Stimulated activated naive CD8-positive, alpha-beta T cell treated with anti-CD3 and anti-CD28 coated beads, Interleukin-15, Interleukin-2, amounts not matched to agents 100 ng/mL and 50 ng/mL, for 24 hours (primary cell): ENCODE measurements at regions not wholly inside any gene's neighbourhood (a gene's known extent, or its start where the extent isn't known, plus 50 kb on each side); places are given as distances from the start of the nearest gene placed in this dataset.

Experiments
- H3K27ac Mint-ChIP-seq: one replicate; pipeline ENCODE4 v1.8.0; 2021; ENCODE audit warnings: mild to moderate bottlenecking, mixed read lengths
- H3K27me3 Mint-ChIP-seq: one replicate; pipeline ENCODE4 v1.8.0; 2021; ENCODE audit warnings: mixed read lengths
- H3K36me3 Mint-ChIP-seq: one replicate; pipeline ENCODE4 v1.8.0; 2021; ENCODE audit warnings: low read depth, mixed read lengths
- H3K4me1 Mint-ChIP-seq: one replicate; pipeline ENCODE4 v1.8.0; 2021; ENCODE audit warnings: low read depth, mixed read lengths
- H3K4me3 Mint-ChIP-seq: one replicate; pipeline ENCODE4 v1.8.0; 2021; ENCODE audit warnings: mild to moderate bottlenecking, mixed read lengths
- H3K9me3 Mint-ChIP-seq: one replicate; pipeline ENCODE4 v1.8.0; 2021; ENCODE audit warnings: mixed read lengths

DNA sequence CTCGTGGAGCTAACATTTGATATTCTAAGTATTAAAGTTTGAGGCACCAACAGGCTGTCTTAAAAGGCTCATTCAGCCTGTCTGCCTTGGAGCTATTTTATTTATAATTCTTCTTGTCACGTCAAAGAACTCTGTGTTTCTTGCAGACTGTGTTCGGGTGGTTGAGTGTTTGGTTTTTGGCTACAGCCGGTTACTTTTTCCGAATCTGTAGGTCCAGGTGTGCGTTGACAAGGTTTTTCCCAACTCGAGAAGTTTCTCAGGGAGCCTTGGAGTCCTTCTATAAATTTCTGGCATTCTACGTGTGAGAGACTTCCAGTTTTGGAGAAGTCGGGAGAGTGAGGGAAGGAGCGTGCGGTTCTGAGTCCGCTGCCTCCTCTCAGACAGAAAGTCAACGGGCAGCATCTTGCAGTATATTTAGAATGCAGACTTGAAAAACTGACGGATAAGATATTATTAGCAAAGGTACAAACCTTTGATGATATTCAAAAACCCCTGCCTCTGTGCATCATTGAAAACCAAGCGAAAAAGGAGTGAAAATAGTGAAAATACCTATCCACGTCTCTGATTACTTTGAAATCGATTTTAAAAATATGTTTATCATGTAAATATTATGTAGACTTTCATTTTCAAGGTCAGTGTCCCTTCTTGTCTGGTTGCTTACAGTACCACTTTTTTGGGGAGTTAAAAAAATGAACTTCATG is 85.2 kb upstream of the PPARA start:
- Mint-ChIP-seq H3K36me3 (peaks cover 5% of the 10 kb centered on the region), H3K4me1 (peaks cover 45% of the 10 kb centered on the region), H3K27ac (no peak overlapping the region), H3K9me3 (no peaks in the 10 kb centered on the region), H3K27me3 (no peaks in the 10 kb centered on the region), H3K4me3 (no peak overlapping the region)

DNA sequence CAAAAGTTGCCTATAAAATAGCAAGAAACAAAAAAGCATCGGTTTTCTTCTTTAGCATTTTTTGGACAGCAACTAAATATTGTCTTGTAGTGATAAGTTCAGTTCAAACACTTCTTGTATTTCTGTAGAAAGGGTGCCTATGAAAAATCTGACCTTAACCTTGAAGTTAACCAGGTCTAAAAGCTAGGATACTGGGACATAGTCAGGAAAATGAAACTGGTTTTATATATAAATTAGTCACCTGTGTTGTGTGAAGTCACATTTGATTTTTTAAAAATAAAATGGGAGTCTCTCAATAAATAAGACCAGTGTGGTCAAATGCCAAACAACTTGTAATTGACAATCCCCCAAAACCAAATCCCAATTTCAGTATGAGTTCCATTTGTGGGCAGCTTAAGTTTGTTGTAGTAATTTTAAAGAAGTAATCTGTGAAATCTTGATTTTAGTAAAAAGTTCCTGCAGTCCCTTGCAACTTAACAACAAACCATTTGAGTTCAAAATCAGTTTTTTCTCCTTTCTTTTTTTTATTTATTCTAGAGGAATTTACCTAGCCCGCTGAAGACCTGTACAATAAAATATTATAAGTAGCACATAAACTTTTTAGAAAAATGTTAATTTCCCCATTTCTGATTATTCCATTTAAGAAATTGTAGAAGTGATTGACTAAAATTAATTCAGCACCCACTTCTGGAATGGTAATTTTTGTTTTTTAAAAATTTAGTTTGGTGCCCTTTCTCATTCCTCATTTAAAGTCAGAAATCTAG is 84.5 kb upstream of the PPARA start:
- Mint-ChIP-seq H3K4me3 (no peak overlapping the region), H3K27ac (no peak overlapping the region), H3K36me3 (peaks cover 5% of the 10 kb centered on the region), H3K4me1 (peaks cover 45% of the 10 kb centered on the region), H3K27me3 (no peaks in the 10 kb centered on the region), H3K9me3 (no peaks in the 10 kb centered on the region)

DNA sequence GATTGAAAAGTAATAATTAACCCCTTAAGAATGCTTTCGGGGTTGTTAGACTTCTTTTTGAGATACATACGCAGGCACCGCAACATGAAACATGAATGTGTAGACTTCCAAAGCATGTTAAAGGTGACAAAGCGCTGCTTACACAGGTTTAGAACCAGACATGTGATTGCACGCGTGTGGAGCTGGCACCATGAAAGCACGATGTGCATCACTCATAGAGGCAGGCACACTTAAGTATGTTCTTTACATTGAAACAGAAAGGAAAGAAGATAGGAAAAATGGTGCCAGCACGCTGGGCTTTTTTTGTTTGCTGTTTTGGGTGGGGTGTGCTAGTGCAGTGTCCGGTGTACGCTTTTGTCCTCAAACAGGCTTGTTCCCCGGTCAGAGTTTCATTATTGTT is 83.6 kb upstream of the PPARA start:
- peaks cover 45% of the 10 kb centered on the region for H3K4me1 Mint-ChIP-seq
- H3K9me3 Mint-ChIP-seq, result no peaks in the 10 kb centered on the region
- no peaks in the 10 kb centered on the region for H3K27me3 Mint-ChIP-seq
- H3K27ac Mint-ChIP-seq, result no peak overlapping the region
- H3K4me3 Mint-ChIP-seq, result no peak overlapping the region
- H3K36me3 Mint-ChIP-seq, result peaks cover 5% of the 10 kb centered on the region

DNA sequence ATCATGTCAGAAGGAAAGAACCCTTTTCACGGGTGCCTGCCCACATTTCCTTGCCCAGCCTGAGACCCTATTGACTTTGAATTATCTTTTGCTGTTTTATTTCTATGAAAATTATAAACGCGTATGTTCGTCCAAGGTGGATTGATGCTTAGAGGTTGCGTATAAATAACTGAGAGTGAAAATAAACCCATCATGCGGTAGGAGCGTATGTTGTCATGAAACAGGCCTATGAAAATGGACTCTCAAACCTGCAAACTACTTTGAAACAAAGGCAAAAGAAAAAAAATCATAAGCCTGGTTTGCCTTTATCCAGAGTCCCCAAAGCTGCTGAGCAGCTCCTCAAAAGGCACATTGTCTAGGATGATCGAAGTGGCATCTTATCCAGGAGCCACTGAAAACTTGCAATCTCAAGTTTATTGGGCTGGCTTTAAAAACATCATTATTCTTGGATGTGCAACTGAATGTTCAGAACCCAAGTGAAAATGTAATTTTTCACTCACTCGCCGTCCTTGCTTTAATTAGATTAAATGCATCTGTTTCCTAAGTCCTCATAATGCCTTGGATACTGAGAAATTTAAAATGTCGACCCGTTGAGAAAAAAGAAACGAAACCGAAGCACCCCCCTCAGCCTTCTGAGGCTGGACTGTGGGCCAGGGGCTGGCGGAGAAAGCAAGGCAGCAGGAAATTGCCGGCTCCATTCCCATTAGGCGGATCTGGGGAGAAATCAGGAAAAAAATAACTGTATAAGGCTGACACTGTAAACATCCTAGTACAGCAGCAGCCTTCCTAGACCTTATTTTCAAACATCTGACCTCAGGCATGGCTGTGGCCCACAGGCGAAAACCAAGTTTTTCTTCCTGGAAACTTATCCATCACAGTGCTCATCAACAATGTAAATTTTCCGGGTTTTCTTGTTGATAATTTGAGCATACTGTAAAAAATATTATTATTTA is 82.9 kb upstream of the PPARA start:
- Mint-ChIP-seq H3K4me1 (peaks cover 42% of the 10 kb centered on the region), H3K36me3 (peaks cover under 1% of the 10 kb centered on the region), H3K27ac (no peak overlapping the region), H3K4me3 (no peak overlapping the region), H3K27me3 (no peaks in the 10 kb centered on the region), H3K9me3 (no peaks in the 10 kb centered on the region)

DNA sequence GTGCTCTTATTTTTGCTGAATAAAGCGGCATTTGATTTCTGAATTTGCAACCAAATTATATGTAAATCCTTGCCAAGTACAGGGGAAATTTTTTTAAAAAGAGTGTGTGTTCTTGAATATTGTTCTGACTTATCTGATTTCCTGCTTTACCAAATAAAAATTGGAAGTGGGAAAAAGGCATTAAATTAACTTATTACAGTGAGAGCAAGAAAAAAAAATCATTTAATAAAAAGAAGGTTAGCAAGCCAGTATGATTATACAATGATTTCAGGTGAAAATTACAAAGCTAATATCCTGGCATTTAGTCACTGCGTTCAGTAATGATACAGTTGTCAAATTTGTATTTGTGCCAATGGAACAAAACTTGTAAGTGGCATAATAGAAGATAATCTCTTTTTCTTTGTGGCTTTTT is 82.1 kb upstream of the PPARA start:
- peaks cover 3% of the 10 kb centered on the region for H3K36me3 Mint-ChIP-seq
- no peak overlapping the region for H3K4me3 Mint-ChIP-seq
- no peaks in the 10 kb centered on the region for H3K9me3 Mint-ChIP-seq
- H3K4me1 Mint-ChIP-seq, result peaks cover 48% of the 10 kb centered on the region
- no peaks in the 10 kb centered on the region for H3K27me3 Mint-ChIP-seq
- no peak overlapping the region for H3K27ac Mint-ChIP-seq

DNA sequence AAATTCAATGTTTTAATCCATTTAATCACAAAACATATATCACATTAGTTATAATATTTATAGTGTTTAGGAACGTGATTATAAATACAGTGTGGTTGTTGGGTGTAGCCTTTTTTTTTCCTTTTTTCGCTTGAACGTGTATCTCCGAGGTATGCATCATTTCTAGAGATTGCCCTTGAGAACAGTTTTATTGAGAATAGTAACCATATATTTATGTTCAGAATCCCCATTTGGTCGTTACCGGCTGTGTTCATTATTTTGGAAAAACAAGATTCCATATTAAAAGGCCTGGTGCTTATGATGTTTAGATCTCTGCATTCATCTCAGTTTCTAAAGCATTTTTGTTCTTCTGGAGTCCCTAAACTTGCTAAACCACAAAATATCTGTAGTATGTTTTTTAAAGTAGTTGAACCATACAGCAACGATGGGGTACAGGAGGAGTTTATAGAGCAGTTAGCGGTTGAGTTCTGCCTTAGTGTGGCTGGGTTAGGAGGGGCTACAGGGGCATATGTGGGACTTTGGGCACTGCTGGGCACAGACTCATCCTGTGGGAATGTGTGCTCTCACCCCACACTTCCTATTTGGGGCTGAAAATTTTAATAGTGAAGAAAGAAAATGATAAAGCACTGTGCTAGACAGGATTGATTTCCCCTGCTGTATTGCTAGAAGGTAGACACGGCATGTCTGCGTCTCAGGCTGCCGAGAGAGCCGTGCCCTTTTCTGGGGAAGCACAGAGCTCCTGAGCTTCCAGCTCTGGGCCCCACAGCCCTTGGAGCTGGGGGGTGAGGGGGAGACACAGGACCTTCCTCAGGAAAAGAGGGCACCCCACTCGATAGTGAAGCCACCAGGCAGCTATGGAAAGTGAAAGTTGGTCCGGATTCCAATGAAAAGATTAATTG is 81.5 kb upstream of the PPARA start:
- Mint-ChIP-seq H3K36me3 (peaks cover 3% of the 10 kb centered on the region), H3K4me3 (peak overlapping the region; percentile 82), H3K27me3 (no peaks in the 10 kb centered on the region), H3K9me3 (no peaks in the 10 kb centered on the region), H3K27ac (peak overlapping the region; percentile 90), H3K4me1 (peaks cover 53% of the 10 kb centered on the region)

DNA sequence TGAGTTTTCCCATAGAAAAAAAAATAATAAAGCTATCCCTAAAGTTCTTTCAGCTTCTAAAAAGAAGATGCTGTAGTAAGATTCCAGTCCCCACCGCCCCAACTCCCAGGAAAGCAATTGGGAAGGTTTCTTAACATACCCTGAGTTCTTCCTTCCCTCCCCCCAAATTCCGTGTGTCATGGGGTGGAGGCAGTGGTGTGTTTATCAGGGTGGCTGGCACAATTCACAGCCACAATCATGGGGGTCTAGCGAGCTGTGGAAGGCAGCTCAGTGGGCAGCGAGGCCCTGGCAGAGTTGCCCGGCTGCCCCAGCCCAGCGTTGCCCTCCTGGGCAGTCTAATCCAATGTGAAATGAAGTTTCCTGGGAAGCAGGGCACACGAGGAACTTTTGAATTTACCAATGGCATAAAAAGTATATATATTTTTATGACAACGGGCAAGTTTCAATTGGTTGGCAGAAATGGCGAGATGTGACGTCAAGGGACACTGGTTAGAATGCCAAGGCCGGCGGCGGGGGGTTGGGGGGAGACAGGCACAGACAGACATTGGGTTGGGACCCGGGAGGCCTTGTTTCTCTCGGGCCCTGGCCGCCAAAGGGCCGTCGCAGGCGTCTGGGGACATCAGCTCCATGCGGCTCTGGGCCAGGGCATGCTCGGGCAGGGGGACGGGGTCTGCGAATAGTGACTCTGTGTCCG is 80.7 kb upstream of the PPARA start:
- H3K4me3 Mint-ChIP-seq, result peak overlapping the region; percentile 82
- H3K9me3 Mint-ChIP-seq, result no peaks in the 10 kb centered on the region
- peaks cover 3% of the 10 kb centered on the region for H3K36me3 Mint-ChIP-seq
- peak overlapping the region; percentile 90 for H3K27ac Mint-ChIP-seq
- H3K27me3 Mint-ChIP-seq, result no peaks in the 10 kb centered on the region
- peaks cover 59% of the 10 kb centered on the region for H3K4me1 Mint-ChIP-seq

DNA sequence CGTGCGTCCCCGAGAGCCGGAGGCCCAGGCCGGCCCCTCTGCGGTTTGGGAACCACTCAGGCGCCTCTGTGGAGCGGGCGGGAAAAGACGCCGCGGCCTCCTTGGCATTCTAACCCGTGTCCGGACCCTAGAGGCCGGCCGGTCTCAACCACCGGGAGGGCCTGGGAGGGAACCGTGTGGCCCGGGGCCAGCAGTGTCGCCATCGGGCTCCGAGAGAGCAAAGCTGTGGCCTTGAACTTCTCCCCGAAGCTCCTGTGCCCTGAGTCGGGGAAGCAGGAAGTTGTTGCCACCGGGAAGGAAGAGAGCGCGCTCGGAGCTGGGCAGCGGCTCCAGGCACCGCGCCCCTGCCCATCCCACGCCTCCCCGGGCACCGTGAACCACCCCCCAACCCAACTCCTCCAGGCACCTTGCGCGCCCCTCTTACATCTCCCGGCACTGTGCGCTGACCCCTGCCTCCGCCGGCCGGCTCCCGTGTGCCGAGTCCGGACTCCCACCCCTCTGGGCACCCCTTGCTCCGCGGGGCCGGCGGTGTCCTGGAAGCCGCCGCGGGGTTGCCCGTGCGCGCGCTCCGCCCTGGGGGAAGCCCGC is 80.0 kb upstream of the PPARA start:
- Mint-ChIP-seq H3K4me3 (peak overlapping the region; percentile 82), H3K4me1 (peaks cover 61% of the 10 kb centered on the region), H3K9me3 (no peaks in the 10 kb centered on the region), H3K36me3 (peaks cover 3% of the 10 kb centered on the region), H3K27me3 (no peaks in the 10 kb centered on the region), H3K27ac (peak overlapping the region; percentile 84)

DNA sequence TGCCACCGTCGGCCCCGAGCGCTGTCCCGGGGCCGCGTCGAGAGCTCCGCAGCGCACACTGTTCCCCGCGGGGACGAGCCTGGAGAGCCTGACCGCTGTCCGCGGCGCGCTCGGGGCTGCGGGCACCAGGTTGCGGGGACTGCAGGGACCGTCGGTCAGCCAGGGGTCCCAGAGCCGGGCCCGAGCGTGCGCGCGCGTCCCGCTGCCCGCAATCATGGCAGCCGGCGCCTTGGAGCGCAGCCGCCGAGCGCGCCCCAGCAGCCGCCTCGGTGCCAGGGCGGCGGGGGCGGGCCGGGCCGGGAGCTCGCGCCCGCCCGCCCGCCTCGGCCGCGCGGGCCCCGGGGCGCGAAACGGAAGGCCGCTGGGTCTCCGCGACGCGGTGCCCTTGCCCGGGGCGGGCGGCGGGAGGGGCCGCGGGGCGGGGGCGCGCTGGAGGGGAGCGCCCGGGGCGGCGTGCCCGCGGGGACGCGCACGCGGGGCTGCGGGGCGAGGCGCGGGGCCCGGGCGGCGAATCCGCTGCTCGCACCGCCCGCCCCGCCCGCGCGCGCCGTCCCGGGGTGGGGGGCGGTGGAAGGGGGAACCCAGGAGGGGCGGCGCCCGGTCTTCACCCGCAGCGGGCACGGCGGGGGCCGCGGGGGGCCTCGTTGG is 79.4 kb upstream of the PPARA start:
- peaks cover 56% of the 10 kb centered on the region for H3K4me1 Mint-ChIP-seq
- H3K27me3 Mint-ChIP-seq, result no peaks in the 10 kb centered on the region

DNA sequence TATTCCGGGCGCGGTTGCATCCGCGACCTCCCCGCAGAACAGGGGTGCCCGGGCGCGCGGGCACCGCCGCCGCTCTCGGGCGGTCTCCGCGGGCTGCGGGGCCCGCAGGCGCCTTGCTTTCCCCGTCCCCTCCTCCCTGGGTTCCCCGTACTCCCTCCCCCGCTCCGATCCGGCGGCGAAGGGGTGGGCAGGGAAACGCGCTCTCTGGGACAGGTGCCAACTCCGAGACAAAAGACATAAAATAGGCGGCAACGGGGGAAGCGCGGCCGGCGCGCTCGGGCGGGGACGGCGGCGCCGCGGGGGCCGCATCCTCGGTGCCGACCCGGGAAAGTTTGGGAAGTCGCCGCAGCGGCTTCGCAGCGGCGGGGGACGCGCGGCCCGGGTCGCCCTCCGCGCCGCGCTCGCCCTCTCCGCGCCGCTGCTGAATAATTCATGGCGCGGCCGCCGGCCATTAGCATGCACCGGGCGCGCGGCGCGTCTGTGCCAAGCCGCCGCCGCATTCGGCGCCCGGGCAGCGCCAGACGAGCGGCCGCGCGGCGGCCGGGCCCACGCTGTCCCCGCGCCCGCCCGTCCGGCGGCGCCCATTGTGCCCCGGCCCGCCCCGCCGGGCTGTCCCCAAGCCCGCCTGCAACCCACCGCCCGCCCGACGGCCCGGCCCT is 78.7 kb upstream of the PPARA start:
- Mint-ChIP-seq H3K4me1 (peaks cover 49% of the 10 kb centered on the region), H3K27me3 (no peaks in the 10 kb centered on the region), H3K27ac (peak overlapping the region; percentile 55), H3K36me3 (peaks cover 7% of the 10 kb centered on the region), H3K9me3 (no peaks in the 10 kb centered on the region), H3K4me3 (peak overlapping the region; percentile 81)

More for the DNA sequence above, 79.4 kb upstream of the PPARA start:
- Mint-ChIP-seq H3K27ac (no peak overlapping the region), H3K4me3 (peak overlapping the region; percentile 82), H3K9me3 (no peaks in the 10 kb centered on the region), H3K36me3 (peaks cover 3% of the 10 kb centered on the region)

DNA sequence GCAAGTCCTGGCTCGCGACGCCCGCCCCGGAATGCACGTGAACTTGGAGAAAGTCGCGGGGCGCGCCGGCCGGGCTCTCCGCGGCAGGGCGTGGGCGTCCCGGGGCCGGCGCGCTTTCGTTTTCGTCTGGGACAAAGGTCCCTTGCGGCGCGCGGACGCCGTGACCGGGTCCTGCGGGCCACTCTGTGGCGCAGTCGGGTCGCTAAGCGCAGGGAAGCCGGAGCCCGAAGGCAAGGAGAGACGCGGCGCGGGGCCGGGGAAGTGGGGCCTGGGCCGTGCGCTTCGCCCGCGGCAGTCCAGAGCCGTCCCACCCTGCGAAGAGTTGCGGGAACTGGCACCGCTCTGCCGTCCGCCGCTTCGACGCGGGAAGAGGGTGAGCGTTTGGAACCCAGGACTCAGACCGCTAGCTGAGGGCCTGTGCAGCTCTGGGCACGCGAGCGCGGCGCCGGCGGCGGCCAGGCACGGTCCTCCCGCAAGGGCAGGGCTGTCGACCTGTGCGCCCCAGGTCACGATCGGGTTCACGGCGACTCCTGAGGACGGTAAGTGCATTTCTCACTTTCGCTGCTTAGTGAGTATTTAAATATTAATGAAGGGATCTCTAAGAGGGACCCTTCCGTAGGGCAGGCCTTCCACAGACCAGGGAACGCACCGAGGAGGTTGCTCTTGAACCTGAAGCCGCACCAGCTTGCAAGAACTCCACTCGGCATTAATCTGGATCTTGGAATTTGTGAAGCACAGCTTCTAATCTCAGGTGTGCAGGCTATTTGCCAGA is 78.0 kb upstream of the PPARA start:
- Mint-ChIP-seq H3K27ac (no peak overlapping the region), H3K4me1 (peaks cover 44% of the 10 kb centered on the region), H3K4me3 (peak overlapping the region; percentile 83), H3K9me3 (no peaks in the 10 kb centered on the region), H3K36me3 (peaks cover 7% of the 10 kb centered on the region), H3K27me3 (no peaks in the 10 kb centered on the region)
